ENCODE measurements at regions not wholly inside any gene's neighbourhood (a gene's known extent, or its start where the extent isn't known, plus 50 kb on each side); places are given as distances from the start of the nearest gene placed in this dataset.

DNA sequence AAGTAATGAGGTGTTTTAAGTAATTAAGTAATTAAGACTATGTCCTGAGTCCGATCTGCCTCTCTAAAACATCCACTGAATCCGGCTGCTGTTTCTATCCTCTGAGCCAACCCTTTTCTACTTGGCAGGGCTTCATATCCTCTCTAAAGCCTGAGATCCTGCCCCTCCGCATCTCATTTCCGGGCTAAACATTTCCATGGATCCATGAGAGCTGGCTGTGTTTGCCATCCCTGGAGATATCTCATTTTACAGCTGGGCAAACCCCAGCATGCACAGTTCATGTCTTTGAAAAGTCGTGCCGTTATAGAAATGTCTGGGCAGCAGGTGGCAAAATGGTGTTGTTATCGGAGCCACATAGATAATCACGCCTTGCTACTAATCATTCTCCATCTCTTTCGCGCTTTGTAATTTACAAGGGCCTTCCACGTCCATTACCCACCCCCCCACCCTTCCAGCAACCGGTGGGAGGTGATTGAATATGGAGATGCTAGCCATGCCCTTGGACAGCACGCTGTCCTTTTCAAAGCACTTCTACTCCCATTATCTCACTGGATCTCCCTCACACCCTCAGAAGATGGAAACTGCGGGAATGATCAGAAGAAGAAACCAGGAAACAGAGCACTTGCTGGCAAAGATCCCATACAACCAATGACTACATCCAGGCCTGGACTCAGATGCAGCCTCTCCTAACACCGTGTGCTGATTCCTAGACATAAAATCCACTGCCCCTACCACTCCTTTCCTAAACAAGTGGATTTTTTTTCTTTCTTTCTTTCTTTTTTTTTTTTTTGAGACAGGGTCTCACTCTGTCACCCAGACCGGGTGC lies 1189.2 kb downstream of the TYW1 start:
- Histone ChIP-seq H3K9me1 (ENCODE audit: insufficient read depth, low read length) (no peaks in the 10 kb centered on the region), H2AK5ac (ENCODE audit: low read depth, low read length) (no peak overlapping the region), H3K9ac (ENCODE audit: low read depth, low read length) (no peak overlapping the region), H2BK15ac (ENCODE audit: low read depth, low read length) (no peak overlapping the region), H4K91ac (ENCODE audit: insufficient read depth, low read depth, low read length) (no peak overlapping the region), H3K56ac (ENCODE audit: extremely low read depth, insufficient read depth, low read length) (no peak overlapping the region), H4K5ac (ENCODE audit: low read depth, low read length) (no peak overlapping the region), H3K4ac (ENCODE audit: low read depth, low read length) (no peak overlapping the region), H3K4me1 (ENCODE audit: control insufficient read depth, insufficient read depth, low read length) (no peaks in the 10 kb centered on the region), H3K79me1 (ENCODE audit: low read depth in 1 of 2, low read length in 2 of 2) (no peaks in the 10 kb centered on the region), H3K9me3 (ENCODE audit: control insufficient read depth, insufficient read depth, low read length) (peaks cover 6% of the 10 kb centered on the region; the same call in 1 of the 2 replicates), H3K27me3 (ENCODE audit: control insufficient read depth, insufficient read depth, low read length) (no peaks in the 10 kb centered on the region), H2BK5ac (ENCODE audit: low read depth, low read length, poor library complexity, severe bottlenecking) (no peak overlapping the region), H4K8ac (ENCODE audit: low read depth in 2 of 2, low read length in 2 of 2) (no peak overlapping the region), H3K4me2 (ENCODE audit: low read depth, low read length) (no peak overlapping the region), H2AFZ (replicated peaks; ENCODE audit: low read length, poor library complexity) (no peak overlapping the region), H3K27ac (ENCODE audit: insufficient read depth, low read length) (no peak overlapping the region), H2BK20ac (ENCODE audit: low read depth, low read length) (no peak overlapping the region), H3K36me3 (ENCODE audit: control insufficient read depth, insufficient read depth, low read length) (no peaks in the 10 kb centered on the region), H2BK120ac (ENCODE audit: low read depth, low read length) (no peak overlapping the region), H4K20me1 (ENCODE audit: insufficient read depth, low read length) (no peaks in the 10 kb centered on the region), H3K23ac (ENCODE audit: low read depth, low read length) (no peak overlapping the region), H3K18ac (ENCODE audit: low read depth, low read length) (no peak overlapping the region), H2AK9ac (replicated peaks; ENCODE audit: low read depth, low read length, poor library complexity) (no peak overlapping the region), H3K14ac (replicated peaks; ENCODE audit: low read depth, low read length) (no peak overlapping the region), H3K4me3 (ENCODE audit: insufficient read depth, low read depth, low read length) (no peak overlapping the region)
- POLR2A ChIA-PET (ENCODE audit: unreplicated experiment): no interaction called here
- WGBS, 2 experiments (ENCODE audit: extremely low coverage in 2 of 2, insufficient read length in 1 of 2): no CpG with 5 or more reads among the region's 16 CpGs
- intact Hi-C loops (cut with micrococcal nuclease): no loop called here
- in situ Hi-C loops (cut with MboI; ENCODE audit: low sequenced_read_pairs): no loop called here
- ATAC-seq (ENCODE audit: low read depth) (no peak), DNase-seq (no peak)
- dilution Hi-C loops (cut with HindIII; ENCODE audit: low sequenced_read_pairs, unreplicated experiment): no loop called here
- CTCF ChIA-PET: interaction anchor here (0.6 kb wide), 1 partner anchor 35 kb away, joined by 3 read pairs; no protein-coding TSS in a partner anchor
- TF ChIP-seq, protein P1, sequence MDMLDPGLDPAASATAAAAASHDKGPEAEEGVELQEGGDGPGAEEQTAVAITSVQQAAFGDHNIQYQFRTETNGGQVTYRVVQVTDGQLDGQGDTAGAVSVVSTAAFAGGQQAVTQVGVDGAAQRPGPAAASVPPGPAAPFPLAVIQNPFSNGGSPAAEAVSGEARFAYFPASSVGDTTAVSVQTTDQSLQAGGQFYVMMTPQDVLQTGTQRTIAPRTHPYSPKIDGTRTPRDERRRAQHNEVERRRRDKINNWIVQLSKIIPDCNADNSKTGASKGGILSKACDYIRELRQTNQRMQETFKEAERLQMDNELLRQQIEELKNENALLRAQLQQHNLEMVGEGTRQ (IDR thresholded peaks at IDR 0.05; ENCODE audit: low read depth, low read length): no peak
- TF ChIP-seq CEBPB (IDR thresholded peaks at IDR 0.05; ENCODE audit: low read depth, low read length): no peak
- TF ChIP-seq NFE2L2 (IDR thresholded peaks at IDR 0.05; ENCODE audit: low read depth, low read length): no peak
- TF ChIP-seq POLR2A (IDR thresholded peaks at IDR 0.05; ENCODE audit: low read depth, low read length): no peak
- no peak for TF ChIP-seq RAD21 (IDR thresholded peaks at IDR 0.05; ENCODE audit: low read length)
- TF ChIP-seq, protein P2, sequence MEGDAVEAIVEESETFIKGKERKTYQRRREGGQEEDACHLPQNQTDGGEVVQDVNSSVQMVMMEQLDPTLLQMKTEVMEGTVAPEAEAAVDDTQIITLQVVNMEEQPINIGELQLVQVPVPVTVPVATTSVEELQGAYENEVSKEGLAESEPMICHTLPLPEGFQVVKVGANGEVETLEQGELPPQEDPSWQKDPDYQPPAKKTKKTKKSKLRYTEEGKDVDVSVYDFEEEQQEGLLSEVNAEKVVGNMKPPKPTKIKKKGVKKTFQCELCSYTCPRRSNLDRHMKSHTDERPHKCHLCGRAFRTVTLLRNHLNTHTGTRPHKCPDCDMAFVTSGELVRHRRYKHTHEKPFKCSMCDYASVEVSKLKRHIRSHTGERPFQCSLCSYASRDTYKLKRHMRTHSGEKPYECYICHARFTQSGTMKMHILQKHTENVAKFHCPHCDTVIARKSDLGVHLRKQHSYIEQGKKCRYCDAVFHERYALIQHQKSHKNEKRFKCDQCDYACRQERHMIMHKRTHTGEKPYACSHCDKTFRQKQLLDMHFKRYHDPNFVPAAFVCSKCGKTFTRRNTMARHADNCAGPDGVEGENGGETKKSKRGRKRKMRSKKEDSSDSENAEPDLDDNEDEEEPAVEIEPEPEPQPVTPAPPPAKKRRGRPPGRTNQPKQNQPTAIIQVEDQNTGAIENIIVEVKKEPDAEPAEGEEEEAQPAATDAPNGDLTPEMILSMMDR (conservative IDR thresholded peaks at IDR 0.05; ENCODE audit: low read depth, low read length): no peak
- no peak for TF ChIP-seq CHD1 (IDR thresholded peaks at IDR 0.05; ENCODE audit: low read depth, low read length)
- no peak for TF ChIP-seq RCOR1 (IDR thresholded peaks at IDR 0.05; ENCODE audit: insufficient replicate concordance, low read length)
- TF ChIP-seq RFX5 (IDR thresholded peaks at IDR 0.05; ENCODE audit: low read depth, low read length): no peak
- TF ChIP-seq BHLHE40 (IDR thresholded peaks at IDR 0.05; ENCODE audit: low read depth, low read length): no peak
- no peak for TF ChIP-seq MAFK (IDR thresholded peaks at IDR 0.05; ENCODE audit: low read depth, low read length)
- no peak for TF ChIP-seq MXI1 (IDR thresholded peaks at IDR 0.05; ENCODE audit: borderline replicate concordance, low read depth, low read length)
- TF ChIP-seq FOS (IDR thresholded peaks at IDR 0.05; ENCODE audit: low read depth, low read length): no peak
- TF ChIP-seq, protein P3, sequence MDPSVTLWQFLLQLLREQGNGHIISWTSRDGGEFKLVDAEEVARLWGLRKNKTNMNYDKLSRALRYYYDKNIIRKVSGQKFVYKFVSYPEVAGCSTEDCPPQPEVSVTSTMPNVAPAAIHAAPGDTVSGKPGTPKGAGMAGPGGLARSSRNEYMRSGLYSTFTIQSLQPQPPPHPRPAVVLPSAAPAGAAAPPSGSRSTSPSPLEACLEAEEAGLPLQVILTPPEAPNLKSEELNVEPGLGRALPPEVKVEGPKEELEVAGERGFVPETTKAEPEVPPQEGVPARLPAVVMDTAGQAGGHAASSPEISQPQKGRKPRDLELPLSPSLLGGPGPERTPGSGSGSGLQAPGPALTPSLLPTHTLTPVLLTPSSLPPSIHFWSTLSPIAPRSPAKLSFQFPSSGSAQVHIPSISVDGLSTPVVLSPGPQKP (IDR thresholded peaks at IDR 0.05; ENCODE audit: borderline replicate concordance, low read depth, low read length): no peak
- TF ChIP-seq SMC3 (IDR thresholded peaks at IDR 0.05; ENCODE audit: low read depth, low read length): no peak
- BruUV-seq (replicated peaks): no TSS peak

All from IMR-90 (cell line).